ENCODE measurements at regions not wholly inside any gene's neighbourhood (a gene's known extent, or its start where the extent isn't known, plus 50 kb on each side); places are given as distances from the start of the nearest gene placed in this dataset.

- Histone ChIP-seq H3K9me3 (ENCODE audit: control insufficient read depth, insufficient read depth, low read length) (no peaks in the 10 kb centered on the region), H3K9me2 (replicated peaks; ENCODE audit: control insufficient read depth, low read length) (no peaks in the 10 kb centered on the region), H4K20me1 (ENCODE audit: control insufficient read depth, insufficient read depth, low read depth, low read length) (no peaks in the 10 kb centered on the region), H3F3A (ENCODE audit: control insufficient read depth, insufficient read depth) (no peaks in the 10 kb centered on the region), H3K27ac (ENCODE audit: low read depth, low read length) (no peak overlapping the region), H3K4me1 (ENCODE audit: control insufficient read depth, low read length) (no peaks in the 10 kb centered on the region), H3K4me3 (ENCODE audit: low read length) (no peak overlapping the region), H3K27me3 (ENCODE audit: control insufficient read depth, low read length) (no peaks in the 10 kb centered on the region), H3K79me2 (ENCODE audit: control insufficient read depth, low read length) (no peaks in the 10 kb centered on the region), H3K4me2 (ENCODE audit: low read length) (no peak overlapping the region), H3K36me3 (ENCODE audit: control insufficient read depth, low read length) (no peaks in the 10 kb centered on the region)
- no peak for TF ChIP-seq EZH2phosphoT487 (IDR thresholded peaks at IDR 0.05; ENCODE audit: borderline replicate concordance, low read length)
Measured at GRCh38 chr12:63084501-63084900, 66.5 kb downstream of the AVPR1A start.

- Histone ChIP-seq H3K4me3 (ENCODE audit: low read length) (no peak overlapping the region), H3K9me2 (replicated peaks; ENCODE audit: control insufficient read depth, low read length) (no peaks in the 10 kb centered on the region), H3K27ac (ENCODE audit: low read depth, low read length) (no peak overlapping the region), H3K36me3 (ENCODE audit: control insufficient read depth, low read length) (no peaks in the 10 kb centered on the region), H4K20me1 (ENCODE audit: control insufficient read depth, insufficient read depth, low read depth, low read length) (no peaks in the 10 kb centered on the region), H3K9me3 (ENCODE audit: control insufficient read depth, insufficient read depth, low read length) (no peaks in the 10 kb centered on the region), H3K79me2 (ENCODE audit: control insufficient read depth, low read length) (no peaks in the 10 kb centered on the region), H3K4me1 (ENCODE audit: control insufficient read depth, low read length) (no peaks in the 10 kb centered on the region), H3K27me3 (ENCODE audit: control insufficient read depth, low read length) (no peaks in the 10 kb centered on the region), H3K4me2 (ENCODE audit: low read length) (no peak overlapping the region), H3F3A (ENCODE audit: control insufficient read depth, insufficient read depth) (no peaks in the 10 kb centered on the region)
- no peak for TF ChIP-seq CTCF (IDR thresholded peaks at IDR 0.05; ENCODE audit: low read depth, low read length, poor library complexity, severe bottlenecking)
- no peak for TF ChIP-seq EZH2phosphoT487 (IDR thresholded peaks at IDR 0.05; ENCODE audit: borderline replicate concordance, low read length)
Measured at GRCh38 chr12:63083046-63083445, 68.0 kb downstream of the AVPR1A start.

- Histone ChIP-seq H3K9me2 (replicated peaks; ENCODE audit: control insufficient read depth, low read length) (no peaks in the 10 kb centered on the region), H3K79me2 (ENCODE audit: control insufficient read depth, low read length) (no peaks in the 10 kb centered on the region), H3K4me3 (ENCODE audit: low read length) (no peak overlapping the region), H3K36me3 (ENCODE audit: control insufficient read depth, low read length) (no peaks in the 10 kb centered on the region), H4K20me1 (ENCODE audit: control insufficient read depth, insufficient read depth, low read depth, low read length) (no peaks in the 10 kb centered on the region), H3K9me3 (ENCODE audit: control insufficient read depth, insufficient read depth, low read length) (no peaks in the 10 kb centered on the region), H3K27ac (ENCODE audit: low read depth, low read length) (no peak overlapping the region), H3K27me3 (ENCODE audit: control insufficient read depth, low read length) (no peaks in the 10 kb centered on the region), H3K4me1 (ENCODE audit: control insufficient read depth, low read length) (no peaks in the 10 kb centered on the region), H3F3A (ENCODE audit: control insufficient read depth, insufficient read depth) (no peaks in the 10 kb centered on the region), H3K4me2 (ENCODE audit: low read length) (no peak overlapping the region)
- no peak for TF ChIP-seq EZH2phosphoT487 (IDR thresholded peaks at IDR 0.05; ENCODE audit: borderline replicate concordance, low read length)
- TF ChIP-seq CTCF (IDR thresholded peaks at IDR 0.05; ENCODE audit: low read depth, low read length, poor library complexity, severe bottlenecking): no peak
Measured at GRCh38 chr12:63079791-63080502, 71.1 kb downstream of the AVPR1A start.

GRCh38 chr12:63078906-63079305 is 72.1 kb downstream of the AVPR1A start:
- no peaks in the 10 kb centered on the region for H3K36me3 ChIP-seq (ENCODE audit: control insufficient read depth, low read length)
- H3K79me2 ChIP-seq (ENCODE audit: control insufficient read depth, low read length): no peaks in the 10 kb centered on the region
- H3F3A ChIP-seq (ENCODE audit: control insufficient read depth, insufficient read depth): no peaks in the 10 kb centered on the region
- no peak for TF ChIP-seq CTCF (IDR thresholded peaks at IDR 0.05; ENCODE audit: low read depth, low read length, poor library complexity, severe bottlenecking)
- no peak for TF ChIP-seq EZH2phosphoT487 (IDR thresholded peaks at IDR 0.05; ENCODE audit: borderline replicate concordance, low read length)
- H3K27me3 ChIP-seq (ENCODE audit: control insufficient read depth, low read length): no peaks in the 10 kb centered on the region
- no peaks in the 10 kb centered on the region for H3K4me1 ChIP-seq (ENCODE audit: control insufficient read depth, low read length)
- no peak overlapping the region for H3K4me2 ChIP-seq (ENCODE audit: low read length)
- H3K4me3 ChIP-seq (ENCODE audit: low read length): no peak overlapping the region
- H4K20me1 ChIP-seq (ENCODE audit: control insufficient read depth, insufficient read depth, low read depth, low read length): no peaks in the 10 kb centered on the region
- H3K9me2 ChIP-seq (replicated peaks; ENCODE audit: control insufficient read depth, low read length): no peaks in the 10 kb centered on the region
- no peaks in the 10 kb centered on the region for H3K9me3 ChIP-seq (ENCODE audit: control insufficient read depth, insufficient read depth, low read length)
- H3K27ac ChIP-seq (ENCODE audit: low read depth, low read length): no peak overlapping the region

All from DOHH2 (cell line).